ENCODE measurements at regions not wholly inside any gene's neighbourhood (a gene's known extent, or its start where the extent isn't known, plus 50 kb on each side); places are given as distances from the start of the nearest gene placed in this dataset.

DNA sequence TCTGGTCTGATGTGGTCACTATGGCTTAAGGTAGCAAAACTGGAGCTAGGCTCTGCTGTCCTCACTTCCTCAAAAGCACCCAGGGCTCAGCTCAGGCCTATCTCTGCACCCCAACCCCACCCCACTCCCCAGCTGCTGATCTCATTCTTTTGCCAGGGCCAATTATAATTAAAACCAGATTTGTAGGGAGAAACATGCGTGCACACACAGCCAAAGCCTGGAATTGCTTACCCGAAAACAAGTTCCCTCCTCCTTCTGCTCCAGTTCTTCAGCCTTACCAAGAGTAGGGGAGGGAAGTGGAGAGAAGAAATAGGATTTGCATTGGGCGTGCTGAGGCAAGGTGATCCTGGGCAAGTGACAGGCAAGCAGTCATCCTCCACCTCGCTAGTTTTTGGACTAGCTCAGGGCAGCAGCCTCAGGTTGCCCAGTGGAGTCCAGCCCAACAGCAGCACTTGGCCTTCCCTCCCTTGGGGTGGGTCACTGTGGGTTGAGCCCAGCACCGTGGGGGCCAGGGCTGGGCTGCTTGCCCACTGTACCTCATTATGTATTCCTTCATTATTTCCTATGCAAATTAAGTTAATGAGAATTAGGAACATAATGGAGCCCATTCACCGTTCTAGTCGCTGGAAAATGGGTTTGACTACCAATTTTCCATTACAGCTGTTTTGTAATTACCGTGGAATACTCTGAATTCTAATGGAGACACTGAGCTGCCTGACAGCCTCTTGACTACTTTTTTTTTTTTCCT, 199.1 kb upstream of the CELF4 start:
- Histone ChIP-seq H3K9me3 (ENCODE audit: control insufficient read depth in 4 of 4, low read length in 3 of 4) (no peaks in the 10 kb centered on the region), H3K4me3 (ENCODE audit: low read depth in 1 of 3, low read length in 3 of 3) (no peak overlapping the region), H3K27me3 (ENCODE audit: control insufficient read depth in 4 of 4, insufficient read depth in 4 of 4, low read length in 3 of 4) (peaks cover 0 to 4% (median 0%) of the 10 kb centered on the region in 4 donors), H3K4me1 (ENCODE audit: control insufficient read depth in 4 of 4, insufficient read depth in 4 of 4, low read length in 3 of 4) (no peaks in the 10 kb centered on the region), H3K27ac (ENCODE audit: low read depth in 1 of 2, low read length in 2 of 2) (no peak overlapping the region), H3K36me3 (ENCODE audit: control insufficient read depth in 4 of 4, insufficient read depth in 3 of 4, low read depth in 1 of 4, low read length in 3 of 4) (no peaks in the 10 kb centered on the region), H3K9ac (ENCODE audit: low read depth in 1 of 2, low read length in 2 of 2) (no peak overlapping the region)
- no peak for DNase-seq (ENCODE audit: low spot score)
- no peak for TF ChIP-seq YY1 (IDR thresholded peaks at IDR 0.05)
- TF ChIP-seq GABPA (IDR thresholded peaks at IDR 0.05 in 1 of 2, conservative IDR thresholded peaks at IDR 0.05 in 1 of 2), result no peak
- no peak for TF ChIP-seq JUND (IDR thresholded peaks at IDR 0.05)
- no peak for TF ChIP-seq RAD21 (IDR thresholded peaks at IDR 0.05)
- no peak for TF ChIP-seq TAF1 (conservative IDR thresholded peaks at IDR 0.05)
- TF ChIP-seq, protein P1, sequence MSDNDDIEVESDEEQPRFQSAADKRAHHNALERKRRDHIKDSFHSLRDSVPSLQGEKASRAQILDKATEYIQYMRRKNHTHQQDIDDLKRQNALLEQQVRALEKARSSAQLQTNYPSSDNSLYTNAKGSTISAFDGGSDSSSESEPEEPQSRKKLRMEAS (IDR thresholded peaks at IDR 0.05), result no peak
- no peak for TF ChIP-seq SP1 (IDR thresholded peaks at IDR 0.05)
- TF ChIP-seq HNF4A (conservative IDR thresholded peaks at IDR 0.05), result no peak
- no peak for TF ChIP-seq RXRA (IDR thresholded peaks at IDR 0.05)
- TF ChIP-seq FOXA1 (IDR thresholded peaks at IDR 0.05), result no peak
- TF ChIP-seq, protein P2, sequence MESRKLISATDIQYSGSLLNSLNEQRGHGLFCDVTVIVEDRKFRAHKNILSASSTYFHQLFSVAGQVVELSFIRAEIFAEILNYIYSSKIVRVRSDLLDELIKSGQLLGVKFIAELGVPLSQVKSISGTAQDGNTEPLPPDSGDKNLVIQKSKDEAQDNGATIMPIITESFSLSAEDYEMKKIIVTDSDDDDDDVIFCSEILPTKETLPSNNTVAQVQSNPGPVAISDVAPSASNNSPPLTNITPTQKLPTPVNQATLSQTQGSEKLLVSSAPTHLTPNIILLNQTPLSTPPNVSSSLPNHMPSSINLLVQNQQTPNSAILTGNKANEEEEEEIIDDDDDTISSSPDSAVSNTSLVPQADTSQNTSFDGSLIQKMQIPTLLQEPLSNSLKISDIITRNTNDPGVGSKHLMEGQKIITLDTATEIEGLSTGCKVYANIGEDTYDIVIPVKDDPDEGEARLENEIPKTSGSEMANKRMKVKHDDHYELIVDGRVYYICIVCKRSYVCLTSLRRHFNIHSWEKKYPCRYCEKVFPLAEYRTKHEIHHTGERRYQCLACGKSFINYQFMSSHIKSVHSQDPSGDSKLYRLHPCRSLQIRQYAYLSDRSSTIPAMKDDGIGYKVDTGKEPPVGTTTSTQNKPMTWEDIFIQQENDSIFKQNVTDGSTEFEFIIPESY (IDR thresholded peaks at IDR 0.05), result no peak
- TF ChIP-seq, protein P3, sequence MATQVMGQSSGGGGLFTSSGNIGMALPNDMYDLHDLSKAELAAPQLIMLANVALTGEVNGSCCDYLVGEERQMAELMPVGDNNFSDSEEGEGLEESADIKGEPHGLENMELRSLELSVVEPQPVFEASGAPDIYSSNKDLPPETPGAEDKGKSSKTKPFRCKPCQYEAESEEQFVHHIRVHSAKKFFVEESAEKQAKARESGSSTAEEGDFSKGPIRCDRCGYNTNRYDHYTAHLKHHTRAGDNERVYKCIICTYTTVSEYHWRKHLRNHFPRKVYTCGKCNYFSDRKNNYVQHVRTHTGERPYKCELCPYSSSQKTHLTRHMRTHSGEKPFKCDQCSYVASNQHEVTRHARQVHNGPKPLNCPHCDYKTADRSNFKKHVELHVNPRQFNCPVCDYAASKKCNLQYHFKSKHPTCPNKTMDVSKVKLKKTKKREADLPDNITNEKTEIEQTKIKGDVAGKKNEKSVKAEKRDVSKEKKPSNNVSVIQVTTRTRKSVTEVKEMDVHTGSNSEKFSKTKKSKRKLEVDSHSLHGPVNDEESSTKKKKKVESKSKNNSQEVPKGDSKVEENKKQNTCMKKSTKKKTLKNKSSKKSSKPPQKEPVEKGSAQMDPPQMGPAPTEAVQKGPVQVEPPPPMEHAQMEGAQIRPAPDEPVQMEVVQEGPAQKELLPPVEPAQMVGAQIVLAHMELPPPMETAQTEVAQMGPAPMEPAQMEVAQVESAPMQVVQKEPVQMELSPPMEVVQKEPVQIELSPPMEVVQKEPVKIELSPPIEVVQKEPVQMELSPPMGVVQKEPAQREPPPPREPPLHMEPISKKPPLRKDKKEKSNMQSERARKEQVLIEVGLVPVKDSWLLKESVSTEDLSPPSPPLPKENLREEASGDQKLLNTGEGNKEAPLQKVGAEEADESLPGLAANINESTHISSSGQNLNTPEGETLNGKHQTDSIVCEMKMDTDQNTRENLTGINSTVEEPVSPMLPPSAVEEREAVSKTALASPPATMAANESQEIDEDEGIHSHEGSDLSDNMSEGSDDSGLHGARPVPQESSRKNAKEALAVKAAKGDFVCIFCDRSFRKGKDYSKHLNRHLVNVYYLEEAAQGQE (IDR thresholded peaks at IDR 0.05), result no peak
- TF ChIP-seq EGR1 (IDR thresholded peaks at IDR 0.05; ENCODE audit: low read depth in 2 of 2), result no peak
- TF ChIP-seq HNF4G (IDR thresholded peaks at IDR 0.05), result no peak
- TF ChIP-seq, protein P4, sequence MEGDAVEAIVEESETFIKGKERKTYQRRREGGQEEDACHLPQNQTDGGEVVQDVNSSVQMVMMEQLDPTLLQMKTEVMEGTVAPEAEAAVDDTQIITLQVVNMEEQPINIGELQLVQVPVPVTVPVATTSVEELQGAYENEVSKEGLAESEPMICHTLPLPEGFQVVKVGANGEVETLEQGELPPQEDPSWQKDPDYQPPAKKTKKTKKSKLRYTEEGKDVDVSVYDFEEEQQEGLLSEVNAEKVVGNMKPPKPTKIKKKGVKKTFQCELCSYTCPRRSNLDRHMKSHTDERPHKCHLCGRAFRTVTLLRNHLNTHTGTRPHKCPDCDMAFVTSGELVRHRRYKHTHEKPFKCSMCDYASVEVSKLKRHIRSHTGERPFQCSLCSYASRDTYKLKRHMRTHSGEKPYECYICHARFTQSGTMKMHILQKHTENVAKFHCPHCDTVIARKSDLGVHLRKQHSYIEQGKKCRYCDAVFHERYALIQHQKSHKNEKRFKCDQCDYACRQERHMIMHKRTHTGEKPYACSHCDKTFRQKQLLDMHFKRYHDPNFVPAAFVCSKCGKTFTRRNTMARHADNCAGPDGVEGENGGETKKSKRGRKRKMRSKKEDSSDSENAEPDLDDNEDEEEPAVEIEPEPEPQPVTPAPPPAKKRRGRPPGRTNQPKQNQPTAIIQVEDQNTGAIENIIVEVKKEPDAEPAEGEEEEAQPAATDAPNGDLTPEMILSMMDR (IDR thresholded peaks at IDR 0.05; ENCODE audit: low read depth, low read length, missing input control), result no peak
- TF ChIP-seq, protein P5, sequence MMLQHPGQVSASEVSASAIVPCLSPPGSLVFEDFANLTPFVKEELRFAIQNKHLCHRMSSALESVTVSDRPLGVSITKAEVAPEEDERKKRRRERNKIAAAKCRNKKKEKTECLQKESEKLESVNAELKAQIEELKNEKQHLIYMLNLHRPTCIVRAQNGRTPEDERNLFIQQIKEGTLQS (IDR thresholded peaks at IDR 0.05), result no peak
- 77% methylated on average over 8 of the region's 8 CpGs for WGBS

Measured in liver (tissue), 8 donors.